Thoracic aorta (tissue), 2 donors: ENCODE measurements at regions not wholly inside any gene's neighbourhood (a gene's known extent, or its start where the extent isn't known, plus 50 kb on each side); places are given as distances from the start of the nearest gene placed in this dataset.

Source experiments
- ATAC-seq: fragments of 150-250 bp; one replicate; pipeline ENCODE4 v1.8.0; 2017; ENCODE audit warnings: low read depth; ENCODE audit not compliant: insufficient number of reproducible peaks, low FRiP score
- DNase-seq: peaks from one replicate; pipeline ENCODE4 v3.0.0-alpha.2; 2020; ENCODE audit warnings: low spot score
- H3K27ac ChIP-seq, 2 donors: fragments of 200-600 bp; sonication (generic); 1 replicate in 1 of 2; 2 replicates in 1 of 2; pipeline ENCODE4 v1.5.1; 2016; ENCODE audit warnings: mild to moderate bottlenecking in 2 of 2, moderate library complexity in 2 of 2
- H3K27me3 ChIP-seq: fragments of 200-600 bp; sonication (generic); replicated peaks from 2 replicates; pipeline ENCODE4 v1.6.0; 2016; ENCODE audit warnings: mild to moderate bottlenecking; ENCODE audit not compliant: insufficient read depth
- H3K36me3 ChIP-seq: fragments of 200-600 bp; sonication (generic); one replicate; pipeline ENCODE4 v1.5.1; 2016
- H3K4me1 ChIP-seq, 2 donors: fragments of 200-600 bp; sonication (generic); 1 replicate in 1 of 2; 2 replicates in 1 of 2; pipeline versions ENCODE4 v1.5.1 to v1.6.0; 2016; ENCODE audit warnings: low read depth in 2 of 2, mild to moderate bottlenecking in 1 of 2; ENCODE audit not compliant: control insufficient read depth in 1 of 2
- H3K4me3 ChIP-seq: fragments of 200-600 bp; sonication (generic); 2 replicates; pipeline ENCODE4 v1.5.1; 2016; ENCODE audit warnings: mild to moderate bottlenecking
- H3K9me3 ChIP-seq: fragments of 200-600 bp; sonication (generic); 2 replicates; pipeline ENCODE4 v1.5.1; 2016
- TF ChIP-seq, protein P1 (sequence below): fragments of 200-600 bp; sonication (generic); IDR thresholded peaks from one replicate; pipeline ENCODE4 v1.5.1; 2019; ENCODE audit warnings: antibody characterized with exemption

- no peak for DNase-seq
- Histone ChIP-seq H3K27me3 (no peaks in the 10 kb centered on the region), H3K27ac (no peak overlapping the region), H3K4me1 (no peaks in the 10 kb centered on the region), H3K9me3 (no peaks in the 10 kb centered on the region), H3K4me3 (no peak overlapping the region), H3K36me3 (no peaks in the 10 kb centered on the region)
- TF ChIP-seq, protein P1, sequence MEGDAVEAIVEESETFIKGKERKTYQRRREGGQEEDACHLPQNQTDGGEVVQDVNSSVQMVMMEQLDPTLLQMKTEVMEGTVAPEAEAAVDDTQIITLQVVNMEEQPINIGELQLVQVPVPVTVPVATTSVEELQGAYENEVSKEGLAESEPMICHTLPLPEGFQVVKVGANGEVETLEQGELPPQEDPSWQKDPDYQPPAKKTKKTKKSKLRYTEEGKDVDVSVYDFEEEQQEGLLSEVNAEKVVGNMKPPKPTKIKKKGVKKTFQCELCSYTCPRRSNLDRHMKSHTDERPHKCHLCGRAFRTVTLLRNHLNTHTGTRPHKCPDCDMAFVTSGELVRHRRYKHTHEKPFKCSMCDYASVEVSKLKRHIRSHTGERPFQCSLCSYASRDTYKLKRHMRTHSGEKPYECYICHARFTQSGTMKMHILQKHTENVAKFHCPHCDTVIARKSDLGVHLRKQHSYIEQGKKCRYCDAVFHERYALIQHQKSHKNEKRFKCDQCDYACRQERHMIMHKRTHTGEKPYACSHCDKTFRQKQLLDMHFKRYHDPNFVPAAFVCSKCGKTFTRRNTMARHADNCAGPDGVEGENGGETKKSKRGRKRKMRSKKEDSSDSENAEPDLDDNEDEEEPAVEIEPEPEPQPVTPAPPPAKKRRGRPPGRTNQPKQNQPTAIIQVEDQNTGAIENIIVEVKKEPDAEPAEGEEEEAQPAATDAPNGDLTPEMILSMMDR = no peak
- no peak for ATAC-seq
These were observed 391.6 kb upstream of the ASIC2 start for GRCh38 chr17:33684735-33685134.

GRCh38 chr17:33686171-33686570 is 393.1 kb upstream of the ASIC2 start:
- H3K4me1 ChIP-seq = no peaks in the 10 kb centered on the region
- H3K9me3 ChIP-seq = no peaks in the 10 kb centered on the region
- H3K36me3 ChIP-seq = no peaks in the 10 kb centered on the region
- DNase-seq (no peak), ATAC-seq (no peak)
- H3K27ac ChIP-seq = no peak overlapping the region
- no peaks in the 10 kb centered on the region for H3K27me3 ChIP-seq
- TF ChIP-seq, protein P1 = no peak
- no peak overlapping the region for H3K4me3 ChIP-seq

DNA sequence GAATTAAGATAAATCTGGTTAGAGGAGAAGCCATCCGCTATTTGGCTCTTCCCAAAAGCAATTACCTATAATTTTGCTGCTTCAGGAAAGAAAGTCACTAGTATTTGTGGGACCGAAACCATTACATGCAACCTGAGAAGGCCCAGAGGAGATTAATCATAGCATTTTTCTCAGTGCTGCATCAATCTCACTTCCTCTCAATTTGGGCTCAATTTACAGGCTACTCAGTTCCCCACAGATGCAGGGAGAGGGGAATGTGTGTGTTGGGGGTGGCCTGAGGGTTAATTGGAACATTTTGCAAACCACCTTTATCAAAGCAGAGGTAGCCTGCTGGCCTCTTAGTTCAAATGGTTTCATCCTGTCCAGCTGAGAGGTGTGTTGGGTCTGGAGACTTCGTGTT is 394.7 kb upstream of the ASIC2 start:
- no peaks in the 10 kb centered on the region for H3K36me3 ChIP-seq
- no peaks in the 10 kb centered on the region for H3K4me1 ChIP-seq
- H3K4me3 ChIP-seq = no peak overlapping the region
- no peaks in the 10 kb centered on the region for H3K27me3 ChIP-seq
- no peaks in the 10 kb centered on the region for H3K9me3 ChIP-seq
- ATAC-seq (no peak), DNase-seq (no peak)
- no peak overlapping the region for H3K27ac ChIP-seq
- TF ChIP-seq, protein P1 = no peak

GRCh38 chr17:33688771-33689170 is 395.7 kb upstream of the ASIC2 start:
- TF ChIP-seq, protein P1 = no peak
- Histone ChIP-seq H3K27ac (no peak overlapping the region), H3K9me3 (no peaks in the 10 kb centered on the region), H3K4me3 (no peak overlapping the region), H3K36me3 (no peaks in the 10 kb centered on the region), H3K4me1 (no peaks in the 10 kb centered on the region), H3K27me3 (no peaks in the 10 kb centered on the region)
- DNase-seq (no peak), ATAC-seq (no peak)

DNA sequence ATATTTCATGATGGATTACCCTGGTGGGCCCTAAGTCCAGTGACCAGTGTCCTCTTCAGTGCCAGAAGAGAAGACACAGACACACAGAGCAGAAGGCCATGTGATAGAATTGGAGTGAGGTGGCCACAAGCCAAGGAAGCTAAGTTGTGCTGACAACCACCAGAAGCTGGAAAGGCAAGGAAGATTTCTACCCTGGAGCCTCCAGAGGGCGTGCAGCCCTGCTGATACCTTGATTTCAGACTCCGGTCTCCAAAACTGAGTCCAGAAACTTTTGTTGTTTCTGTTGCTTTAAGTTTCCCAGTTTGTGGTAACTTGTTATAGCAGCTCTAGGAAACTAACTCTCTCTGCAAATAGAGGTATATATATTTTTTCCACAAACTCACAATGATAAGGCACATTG is 396.6 kb upstream of the ASIC2 start:
- H3K9me3 ChIP-seq = no peaks in the 10 kb centered on the region
- H3K4me1 ChIP-seq = no peaks in the 10 kb centered on the region
- no peak overlapping the region for H3K27ac ChIP-seq
- no peaks in the 10 kb centered on the region for H3K27me3 ChIP-seq
- H3K36me3 ChIP-seq = no peaks in the 10 kb centered on the region
- DNase-seq (no peak), ATAC-seq (no peak)
- H3K4me3 ChIP-seq = no peak overlapping the region
- TF ChIP-seq, protein P1 = no peak
